GM12878 (cell line): ENCODE measurements at regions not wholly inside any gene's neighbourhood (a gene's known extent, or its start where the extent isn't known, plus 50 kb on each side); places are given as distances from the start of the nearest gene placed in this dataset.

Experiments
- ATAC-seq: fragments of 200-7000 bp; cut with Tn5 transposase; 3 replicates; pipeline ENCODE4 v1.9.1; 2020; ENCODE audit warnings: mild to moderate bottlenecking, moderate library complexity
- BruUV-seq: library from RNA; stranded (reverse); fragments of 400-500 nt; replicated peaks from 2 replicates; lab custom pipeline; 2021; lab: Mats Ljungman, UMichigan
- CTCF ChIA-PET: fragments of 300-600 bp; sonication (Branson Sonifier 250); formaldehyde crosslinking; extraction: SDS; loops from one replicate; lab custom pipeline; 2021; ENCODE audit warnings: inconsistent platforms; lab: Yijun Ruan, JAX
- POLR2A ChIA-PET: fragments of 350-600 bp; formaldehyde crosslinking; extraction: SDS; loops from one replicate; lab custom pipeline; 2021; ENCODE audit warnings: inconsistent platforms; lab: Charles Lee
- RAD21 ChIA-PET: fragments of 300-600 bp; sonication (Branson Sonifier 250); formaldehyde crosslinking; loops from one replicate; lab custom pipeline; 2023; ENCODE audit warnings: antibody characterized with exemption; ENCODE audit not compliant: unreplicated experiment; lab: Charles Lee
- SMC1A ChIA-PET: fragments of 300-600 bp; sonication (Branson Sonifier 250); formaldehyde crosslinking; loops from one replicate; lab custom pipeline; 2023; ENCODE audit not compliant: unreplicated experiment, uncharacterized antibody; lab: Charles Lee
- DNase-seq: peaks from one replicate; pipeline ENCODE4 v3.0.0-alpha.2; 2011; ENCODE audit warnings: low read depth, low spot score
- FAIRE-seq: peaks from 3 replicates; lab custom pipeline; 2011; peaks lifted over from hg19 to GRCh38; lab: Jason Lieb, UNC
- H2AFZ ChIP-seq: 2 replicates; pipeline ENCODE4 v1.6.0; 2011; ENCODE audit warnings: low read depth, low read length, control low read depth; ENCODE audit not compliant: control insufficient read depth
- H3K27ac ChIP-seq: 2 replicates; pipeline ENCODE4 v1.5.1; 2011; ENCODE audit warnings: control low read depth; ENCODE audit not compliant: control insufficient read depth, insufficient read depth
- H3K27me3 ChIP-seq, 2 experiments: replicated peaks in 1 of 2; 2 replicates each; pipeline versions ENCODE4 v1.6.0 to v1.6.1; 2011; ENCODE audit warnings: low read length in 1 of 2; ENCODE audit not compliant: control insufficient read depth in 2 of 2, insufficient read depth in 2 of 2
- H3K36me3 ChIP-seq, 2 experiments: 2 replicates each; pipeline ENCODE4 v1.5.1; 2011; ENCODE audit warnings: low read length in 1 of 2; ENCODE audit not compliant: control insufficient read depth in 2 of 2, insufficient read depth in 2 of 2
- H3K4me1 ChIP-seq: 2 replicates; pipeline ENCODE4 v1.6.1; 2011; ENCODE audit warnings: mild to moderate bottlenecking, low read length, moderate library complexity, mixed read lengths; ENCODE audit not compliant: control insufficient read depth, insufficient read depth
- H3K4me2 ChIP-seq: 2 replicates; pipeline ENCODE4 v1.6.0; 2011; ENCODE audit warnings: control low read depth; ENCODE audit not compliant: control insufficient read depth, insufficient read depth
- H3K4me3 ChIP-seq: fragments of 200-600 bp; sonication (generic); 2 replicates; pipeline ENCODE4 v1.5.1; 2016
- H3K79me2 ChIP-seq: 2 replicates; pipeline ENCODE4 v1.6.0; 2011; ENCODE audit warnings: low read length; ENCODE audit not compliant: control insufficient read depth, insufficient read depth
- H3K9ac ChIP-seq: 2 replicates; pipeline ENCODE4 v1.8.0; 2011; ENCODE audit warnings: low read length, control low read depth, mixed read lengths; ENCODE audit not compliant: control insufficient read depth, insufficient read depth
- H3K9me3 ChIP-seq: replicated peaks from 3 replicates; pipeline ENCODE4 v1.5.1; 2011; ENCODE audit warnings: mild to moderate bottlenecking, low read length; ENCODE audit not compliant: control insufficient read depth, insufficient read depth
- H4K20me1 ChIP-seq: 2 replicates; pipeline ENCODE4 v1.6.0; 2011; ENCODE audit not compliant: control insufficient read depth, insufficient read depth
- BRCA1 ChIP-seq: IDR thresholded peaks from 2 replicates; pipeline ENCODE4 v1.6.1; 2011; ENCODE audit warnings: low read depth, low read length, improper control_type of control experiment
- DPF2 ChIP-seq: fragments of 450-650 bp; IDR thresholded peaks from 2 replicates; pipeline ENCODE4 v1.6.1; 2017; ENCODE audit warnings: mild to moderate bottlenecking
- IRF4 ChIP-seq: IDR thresholded peaks from 2 replicates; pipeline ENCODE4 v1.6.1; 2011; ENCODE audit warnings: low read depth, low read length
- SMAD5 ChIP-seq: IDR thresholded peaks from 2 replicates; pipeline ENCODE4 v1.6.1; 2016; ENCODE audit warnings: antibody characterized with exemption, low read depth
- STAT3 ChIP-seq: IDR thresholded peaks from 2 replicates; pipeline ENCODE4 v1.6.1; 2011; ENCODE audit warnings: low read depth, low read length, improper control_type of control experiment
- ZBED1 ChIP-seq: IDR thresholded peaks from 2 replicates; pipeline ENCODE4 v1.6.1; 2016; ENCODE audit warnings: borderline replicate concordance
- ZBTB4 ChIP-seq: fragments of 450-650 bp; formaldehyde crosslinking; IDR thresholded peaks from 2 replicates; pipeline ENCODE4 v1.4.0; 2022; ENCODE audit warnings: mild to moderate bottlenecking, moderate library complexity
- WGBS: methylation state at CpG from one replicate; pipeline ENCODE4 v1.1.6; 2016; ENCODE audit warnings: low lambda C conversion rate; ENCODE audit not compliant: insufficient replicate concordance, insufficient coverage; ENCODE audit errors: missing lambda C conversion rate; 5-methylcytosine and 5-hydroxymethylcytosine counted together
- in situ Hi-C: fragments of 300-500 bp; cut with MboI; formaldehyde crosslinking; loops from 9 replicates; pipeline ENCODE4 v1.14.3; 2018; ENCODE audit warnings: mixed read lengths
- intact Hi-C: fragments of 100-400 bp; cut with micrococcal nuclease; formaldehyde crosslinking; loops from one replicate; pipeline ENCODE4 v1.14.2; 2022; ENCODE audit not compliant: unreplicated experiment
- TF ChIP-seq, protein P1 (sequence below): fragments of 450-650 bp; IDR thresholded peaks from 2 replicates; pipeline ENCODE4 v1.6.1; 2018; ENCODE audit warnings: mild to moderate bottlenecking, low read depth, moderate library complexity; ENCODE audit not compliant: partially characterized antibody
- TF ChIP-seq, protein P2 (sequence below): IDR thresholded peaks from 2 replicates; pipeline ENCODE4 v1.6.1; 2012; ENCODE audit warnings: low read depth, low read length, improper control_type of control experiment

- Histone ChIP-seq H3K27ac (no peak overlapping the region), H3K36me3 (no peaks in the 10 kb centered on the region), H2AFZ (no peak overlapping the region), H3K4me1 (no peaks in the 10 kb centered on the region), H3K27me3 (no peaks in the 10 kb centered on the region), H3K4me3 (no peak overlapping the region), H3K9ac (no peak overlapping the region), H4K20me1 (no peaks in the 10 kb centered on the region), H3K79me2 (no peaks in the 10 kb centered on the region), H3K9me3 (no peaks in the 10 kb centered on the region), H3K4me2 (no peak overlapping the region)
- CTCF ChIA-PET = no interaction called here
- intact Hi-C loops (loop anchor here (10.0 kb wide), 1 partner anchor 116 kb away; no protein-coding TSS in a partner anchor), in situ Hi-C loops (no loop called here)
- RAD21 ChIA-PET = no interaction called here
- TF ChIP-seq ZBTB4 (CRISPR knock-in tag) (no peak), BRCA1 (no peak), ZBED1 (no peak), DPF2 (no peak), STAT3 (no peak), IRF4 (no peak), SMAD5 (no peak)
- TF ChIP-seq, protein P1, sequence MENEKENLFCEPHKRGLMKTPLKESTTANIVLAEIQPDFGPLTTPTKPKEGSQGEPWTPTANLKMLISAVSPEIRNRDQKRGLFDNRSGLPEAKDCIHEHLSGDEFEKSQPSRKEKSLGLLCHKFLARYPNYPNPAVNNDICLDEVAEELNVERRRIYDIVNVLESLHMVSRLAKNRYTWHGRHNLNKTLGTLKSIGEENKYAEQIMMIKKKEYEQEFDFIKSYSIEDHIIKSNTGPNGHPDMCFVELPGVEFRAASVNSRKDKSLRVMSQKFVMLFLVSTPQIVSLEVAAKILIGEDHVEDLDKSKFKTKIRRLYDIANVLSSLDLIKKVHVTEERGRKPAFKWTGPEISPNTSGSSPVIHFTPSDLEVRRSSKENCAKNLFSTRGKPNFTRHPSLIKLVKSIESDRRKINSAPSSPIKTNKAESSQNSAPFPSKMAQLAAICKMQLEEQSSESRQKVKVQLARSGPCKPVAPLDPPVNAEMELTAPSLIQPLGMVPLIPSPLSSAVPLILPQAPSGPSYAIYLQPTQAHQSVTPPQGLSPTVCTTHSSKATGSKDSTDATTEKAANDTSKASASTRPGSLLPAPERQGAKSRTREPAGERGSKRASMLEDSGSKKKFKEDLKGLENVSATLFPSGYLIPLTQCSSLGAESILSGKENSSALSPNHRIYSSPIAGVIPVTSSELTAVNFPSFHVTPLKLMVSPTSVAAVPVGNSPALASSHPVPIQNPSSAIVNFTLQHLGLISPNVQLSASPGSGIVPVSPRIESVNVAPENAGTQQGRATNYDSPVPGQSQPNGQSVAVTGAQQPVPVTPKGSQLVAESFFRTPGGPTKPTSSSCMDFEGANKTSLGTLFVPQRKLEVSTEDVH = no peak
- TF ChIP-seq, protein P2, sequence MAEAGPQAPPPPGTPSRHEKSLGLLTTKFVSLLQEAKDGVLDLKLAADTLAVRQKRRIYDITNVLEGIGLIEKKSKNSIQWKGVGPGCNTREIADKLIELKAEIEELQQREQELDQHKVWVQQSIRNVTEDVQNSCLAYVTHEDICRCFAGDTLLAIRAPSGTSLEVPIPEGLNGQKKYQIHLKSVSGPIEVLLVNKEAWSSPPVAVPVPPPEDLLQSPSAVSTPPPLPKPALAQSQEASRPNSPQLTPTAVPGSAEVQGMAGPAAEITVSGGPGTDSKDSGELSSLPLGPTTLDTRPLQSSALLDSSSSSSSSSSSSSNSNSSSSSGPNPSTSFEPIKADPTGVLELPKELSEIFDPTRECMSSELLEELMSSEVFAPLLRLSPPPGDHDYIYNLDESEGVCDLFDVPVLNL = no peak
- 70% methylated on average over 4 of the region's 4 CpGs for WGBS
- no TSS peak for BruUV-seq
- no peak for ATAC-seq
- no peak for FAIRE-seq
- SMC1A ChIA-PET = no interaction called here
- no peak for DNase-seq
- POLR2A ChIA-PET = no interaction called here
Measured at GRCh38 chr12:115798309-115798917, 479.1 kb downstream of the MED13L start.
